ENCODE measurements at regions not wholly inside any gene's neighbourhood (a gene's known extent, or its start where the extent isn't known, plus 50 kb on each side); places are given as distances from the start of the nearest gene placed in this dataset.
"Not testable (repeated sequence)": the region's sequence is repeated elsewhere in the genome, so short reads cannot be mapped to it uniquely, and the experiment has no call there.

DNA sequence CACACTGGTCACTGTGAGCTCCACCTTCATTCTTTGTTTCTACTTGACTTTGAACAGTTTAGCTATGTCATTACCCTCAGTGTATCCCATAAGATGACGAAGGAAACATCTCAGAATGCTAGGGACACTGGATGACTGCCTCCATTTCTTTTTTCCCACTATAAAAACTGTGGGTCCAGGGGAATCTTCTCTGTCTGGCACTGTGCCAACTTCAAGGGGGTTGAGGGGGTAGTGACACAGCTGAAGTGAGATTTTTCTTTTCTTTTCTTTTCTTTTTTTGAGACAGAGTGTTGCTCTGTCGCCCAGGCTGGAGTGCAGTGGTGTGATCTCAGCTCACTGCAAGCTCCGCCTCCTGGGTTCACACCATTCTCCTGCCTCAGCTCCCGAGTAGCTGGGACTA, 302.6 kb upstream of the TARS1 start:
- DNase-seq (ENCODE audit: low read depth in 4 of 4, low spot score in 3 of 4), result not testable (repeated sequence)

- no peak for DNase-seq (ENCODE audit: low read depth in 4 of 4, low spot score in 3 of 4)
Observed at GRCh38 chr5:33143405-33144123, 297.2 kb upstream of the TARS1 start.

DNA sequence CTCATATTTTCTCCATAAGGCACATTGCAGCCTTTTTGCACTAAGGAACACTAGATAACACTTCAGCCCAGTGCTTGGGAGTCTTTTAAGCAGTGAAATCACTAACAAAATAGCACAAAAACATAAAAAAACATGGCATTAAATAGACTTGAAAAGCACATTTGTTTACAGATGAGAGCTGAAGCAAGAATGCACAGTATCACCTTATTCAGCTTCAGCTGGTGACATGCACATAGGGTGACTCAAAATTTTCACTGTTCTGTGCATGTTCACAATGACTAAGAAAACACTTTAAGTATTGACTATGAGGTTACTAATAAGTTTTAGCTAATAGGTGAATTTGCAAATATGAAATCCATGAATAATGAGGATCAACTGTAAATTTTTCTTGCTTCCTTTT, 293.9 kb upstream of the TARS1 start:
- no peak for DNase-seq (ENCODE audit: low read depth in 4 of 4, low spot score in 3 of 4)

- DNase-seq (ENCODE audit: low read depth in 4 of 4, low spot score in 3 of 4), result no peak
Observed at GRCh38 chr5:33148076-33148513, 292.7 kb upstream of the TARS1 start.

GRCh38 chr5:33153372-33153771, 287.4 kb upstream of the TARS1 start:
- DNase-seq (ENCODE audit: low read depth in 4 of 4, low spot score in 3 of 4), result no peak

DNA sequence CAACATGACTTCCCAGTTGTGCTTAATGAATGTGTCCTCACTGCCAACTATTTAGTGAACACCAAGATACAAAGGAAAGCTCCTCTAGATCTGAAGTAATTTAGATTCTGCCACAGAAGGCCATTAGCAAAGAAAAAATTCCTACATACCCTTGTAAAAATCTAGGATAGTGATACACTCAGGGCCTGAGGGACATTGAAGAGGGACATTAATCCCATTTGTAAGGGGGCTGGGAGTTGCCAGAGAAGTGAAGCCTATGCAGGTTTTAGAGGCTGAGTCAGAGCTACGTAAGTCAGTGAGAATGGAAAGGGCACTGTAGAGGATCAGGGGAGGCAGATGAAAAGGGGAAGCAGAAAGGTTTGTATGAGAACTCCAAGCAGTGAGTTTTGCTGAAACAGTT, 286.9 kb upstream of the TARS1 start:
- no peak for DNase-seq (ENCODE audit: low read depth in 4 of 4, low spot score in 3 of 4)

DNA sequence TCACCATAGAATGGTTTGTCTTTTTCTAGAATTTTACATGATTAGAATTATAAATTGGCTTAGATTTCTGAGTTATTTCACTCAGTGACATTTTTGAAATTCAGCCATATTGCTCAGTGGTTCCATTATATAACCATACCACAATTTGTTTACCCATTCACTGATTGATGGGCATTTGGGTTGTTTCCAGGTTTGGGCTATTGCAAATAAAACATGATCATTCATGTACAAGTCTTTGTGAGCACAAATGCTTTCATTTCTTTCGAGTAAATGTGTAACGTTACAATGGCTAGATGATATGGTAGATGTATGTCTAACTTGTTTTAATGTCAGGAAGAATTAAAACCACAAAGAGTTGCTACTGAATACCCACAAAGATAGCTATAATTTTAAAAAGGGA, 279.9 kb upstream of the TARS1 start:
- DNase-seq (ENCODE audit: low read depth in 4 of 4, low spot score in 3 of 4), result no peak

GRCh38 chr5:33161421-33161820, 279.3 kb upstream of the TARS1 start:
- no peak for DNase-seq (ENCODE audit: low read depth in 4 of 4, low spot score in 3 of 4)

GRCh38 chr5:33162057-33162456, 278.7 kb upstream of the TARS1 start:
- no peak for DNase-seq (ENCODE audit: low read depth in 4 of 4, low spot score in 3 of 4)

DNA sequence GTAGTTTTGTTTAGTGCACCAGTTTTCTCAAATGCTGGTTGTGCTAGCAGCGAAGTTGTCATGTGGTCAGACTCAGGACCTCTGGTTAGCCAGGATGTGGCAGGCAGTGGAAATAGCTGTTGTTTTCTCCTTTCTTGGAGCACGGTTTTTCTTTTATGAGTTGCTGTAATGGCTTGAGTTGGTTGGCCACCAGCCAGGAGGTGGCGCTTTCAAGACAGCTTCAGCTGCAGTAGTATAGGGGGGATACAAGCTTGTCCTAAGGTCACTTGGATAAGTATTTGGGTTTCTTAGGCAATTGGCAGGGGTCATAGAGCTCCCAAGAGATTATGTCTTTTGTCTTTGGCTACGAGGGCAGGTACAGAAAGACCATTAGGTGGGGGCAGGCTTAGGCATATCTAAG, 274.2 kb upstream of the TARS1 start:
- DNase-seq (ENCODE audit: low read depth in 4 of 4, low spot score in 3 of 4), result no peak

- DNase-seq (ENCODE audit: low read depth in 4 of 4, low spot score in 3 of 4), result no peak
Observed at GRCh38 chr5:33166948-33167347, 273.8 kb upstream of the TARS1 start.

GRCh38 chr5:33167541-33167940, 273.2 kb upstream of the TARS1 start:
- DNase-seq (ENCODE audit: low read depth in 4 of 4, low spot score in 3 of 4), result no peak

GRCh38 chr5:33170411-33170810, 270.4 kb upstream of the TARS1 start:
- DNase-seq (ENCODE audit: low read depth in 4 of 4, low spot score in 3 of 4), result no peak

- no peak for DNase-seq (ENCODE audit: low read depth in 4 of 4, low spot score in 3 of 4)
Observed at GRCh38 chr5:33174383-33174782, 266.4 kb upstream of the TARS1 start.

- no peak for DNase-seq (ENCODE audit: low read depth in 4 of 4, low spot score in 3 of 4)
Observed at GRCh38 chr5:33179301-33179700, 261.5 kb upstream of the TARS1 start.

- DNase-seq (ENCODE audit: low read depth in 4 of 4, low spot score in 3 of 4), result no peak
Observed at GRCh38 chr5:33180900-33181299, 259.9 kb upstream of the TARS1 start.

DNA sequence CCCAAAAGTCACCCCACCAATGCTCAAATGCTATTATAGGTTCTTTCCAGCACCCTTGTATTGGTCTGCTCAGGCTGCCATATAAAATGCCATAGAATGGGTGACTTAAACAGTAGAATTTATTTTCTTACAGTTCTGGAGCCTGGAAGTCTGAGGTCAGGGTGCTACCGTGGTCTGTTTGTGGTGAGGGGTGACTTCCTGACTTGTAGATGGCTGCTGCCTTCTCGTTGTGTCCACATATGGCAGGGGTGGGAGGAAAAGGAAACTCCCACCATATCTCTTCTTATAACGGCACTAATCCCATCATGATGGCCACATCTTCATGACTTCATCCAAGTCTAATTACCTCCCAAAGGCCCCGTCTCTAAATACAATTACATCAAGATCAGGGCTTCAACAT, 257.8 kb upstream of the TARS1 start:
- no peak for DNase-seq (ENCODE audit: low read depth in 4 of 4, low spot score in 3 of 4)

DNA sequence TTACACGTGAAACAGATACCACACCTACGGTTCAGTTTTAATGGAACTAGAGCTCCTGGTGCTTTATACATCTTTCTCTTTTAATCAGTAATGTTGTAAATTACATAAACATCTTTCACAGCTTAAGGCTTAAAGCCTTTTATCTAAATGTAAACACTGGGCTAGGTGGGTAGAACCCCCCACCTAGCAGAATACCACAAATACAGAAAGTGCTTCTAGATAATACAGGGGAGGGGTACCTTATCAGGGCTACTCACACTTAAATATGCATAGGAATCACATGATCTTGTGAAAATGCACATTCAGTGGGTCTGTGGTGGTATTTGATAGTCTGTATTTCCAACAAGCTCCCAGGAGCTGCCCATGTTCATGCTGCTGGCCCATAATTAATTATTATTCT, 256.4 kb upstream of the TARS1 start:
- DNase-seq (ENCODE audit: low read depth in 4 of 4, low spot score in 3 of 4), result no peak

GRCh38 chr5:33188089-33188488, 252.7 kb upstream of the TARS1 start:
- DNase-seq (ENCODE audit: low read depth in 4 of 4, low spot score in 3 of 4), result no peak

DNA sequence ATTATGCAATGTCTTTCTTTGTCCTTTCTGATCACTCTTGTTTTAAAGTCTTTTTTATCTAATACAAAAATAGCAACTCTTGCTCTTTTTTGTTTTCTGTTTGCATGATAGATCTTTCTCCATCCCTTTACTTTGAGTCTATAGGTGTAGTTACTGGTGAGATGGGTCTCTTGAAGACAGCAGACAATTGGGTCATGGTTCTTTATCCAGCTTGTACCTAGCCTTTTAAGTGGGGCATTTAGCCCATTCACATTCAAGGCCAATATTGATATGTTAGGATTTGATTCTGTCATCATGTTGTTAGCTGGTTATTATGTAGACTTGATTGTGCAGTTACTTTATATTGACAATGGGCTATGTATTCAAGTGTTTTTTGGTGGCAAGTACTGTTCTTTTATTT, 245.9 kb upstream of the TARS1 start:
- no peak for DNase-seq (ENCODE audit: low read depth in 4 of 4, low spot score in 3 of 4)

GRCh38 chr5:33195431-33196165, 245.2 kb upstream of the TARS1 start:
- DNase-seq (ENCODE audit: low read depth in 4 of 4, low spot score in 3 of 4), result no peak

DNA sequence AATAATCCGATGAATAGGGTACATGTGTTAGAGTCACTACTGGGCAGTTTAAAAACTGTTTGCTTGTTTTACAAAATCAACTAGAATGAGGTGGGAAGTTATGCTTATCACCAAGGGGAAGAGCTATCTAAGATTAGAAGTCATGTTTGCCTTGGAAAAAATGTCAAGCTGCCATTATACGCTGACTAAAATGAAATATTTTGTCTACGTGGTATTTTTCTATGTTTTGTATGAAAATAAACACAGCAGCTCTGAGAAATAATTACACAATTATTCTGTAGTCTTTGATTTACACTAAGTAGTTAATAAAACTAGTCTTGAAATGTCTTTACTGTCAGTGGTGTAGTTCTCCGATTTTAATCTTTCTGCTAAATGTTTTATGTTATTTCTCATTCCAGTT, 241.9 kb upstream of the TARS1 start:
- DNase-seq (ENCODE audit: low read depth in 4 of 4, low spot score in 3 of 4), result no peak
